ENCODE measurements at regions not wholly inside any gene's neighbourhood (a gene's known extent, or its start where the extent isn't known, plus 50 kb on each side); places are given as distances from the start of the nearest gene placed in this dataset.

DNA sequence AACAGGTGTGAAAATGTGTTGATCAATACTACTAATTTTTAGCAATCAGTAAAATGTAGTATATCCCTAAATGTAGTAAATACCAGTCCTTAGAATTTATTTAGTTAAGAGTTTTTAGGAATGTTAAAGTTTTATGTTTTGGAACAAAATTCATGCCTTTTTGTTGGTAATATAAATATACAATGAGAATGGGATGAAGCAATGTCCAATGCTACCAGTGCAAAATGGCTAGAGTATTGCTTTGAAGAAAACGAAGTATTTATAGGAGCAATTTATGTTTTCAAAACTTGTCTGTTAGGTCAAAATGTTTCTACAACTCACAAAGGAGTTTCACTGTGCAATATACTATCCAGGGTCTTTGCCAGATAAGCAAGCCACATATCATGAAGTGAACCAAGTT, 851.5 kb downstream of the PCDH18 start:
- TF ChIP-seq, protein P1, sequence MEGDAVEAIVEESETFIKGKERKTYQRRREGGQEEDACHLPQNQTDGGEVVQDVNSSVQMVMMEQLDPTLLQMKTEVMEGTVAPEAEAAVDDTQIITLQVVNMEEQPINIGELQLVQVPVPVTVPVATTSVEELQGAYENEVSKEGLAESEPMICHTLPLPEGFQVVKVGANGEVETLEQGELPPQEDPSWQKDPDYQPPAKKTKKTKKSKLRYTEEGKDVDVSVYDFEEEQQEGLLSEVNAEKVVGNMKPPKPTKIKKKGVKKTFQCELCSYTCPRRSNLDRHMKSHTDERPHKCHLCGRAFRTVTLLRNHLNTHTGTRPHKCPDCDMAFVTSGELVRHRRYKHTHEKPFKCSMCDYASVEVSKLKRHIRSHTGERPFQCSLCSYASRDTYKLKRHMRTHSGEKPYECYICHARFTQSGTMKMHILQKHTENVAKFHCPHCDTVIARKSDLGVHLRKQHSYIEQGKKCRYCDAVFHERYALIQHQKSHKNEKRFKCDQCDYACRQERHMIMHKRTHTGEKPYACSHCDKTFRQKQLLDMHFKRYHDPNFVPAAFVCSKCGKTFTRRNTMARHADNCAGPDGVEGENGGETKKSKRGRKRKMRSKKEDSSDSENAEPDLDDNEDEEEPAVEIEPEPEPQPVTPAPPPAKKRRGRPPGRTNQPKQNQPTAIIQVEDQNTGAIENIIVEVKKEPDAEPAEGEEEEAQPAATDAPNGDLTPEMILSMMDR (IDR thresholded peaks at IDR 0.05), result no peak
- TF ChIP-seq POLR2AphosphoS5 (IDR thresholded peaks at IDR 0.05; ENCODE audit: low read depth, low read length) (no peak), TCF7L2 (IDR thresholded peaks at IDR 0.05; ENCODE audit: low read depth, low read length) (no peak), SIN3A (IDR thresholded peaks at IDR 0.05; ENCODE audit: borderline replicate concordance, insufficient read depth, low read depth, low read length) (no peak)
- TF ChIP-seq, protein P2, sequence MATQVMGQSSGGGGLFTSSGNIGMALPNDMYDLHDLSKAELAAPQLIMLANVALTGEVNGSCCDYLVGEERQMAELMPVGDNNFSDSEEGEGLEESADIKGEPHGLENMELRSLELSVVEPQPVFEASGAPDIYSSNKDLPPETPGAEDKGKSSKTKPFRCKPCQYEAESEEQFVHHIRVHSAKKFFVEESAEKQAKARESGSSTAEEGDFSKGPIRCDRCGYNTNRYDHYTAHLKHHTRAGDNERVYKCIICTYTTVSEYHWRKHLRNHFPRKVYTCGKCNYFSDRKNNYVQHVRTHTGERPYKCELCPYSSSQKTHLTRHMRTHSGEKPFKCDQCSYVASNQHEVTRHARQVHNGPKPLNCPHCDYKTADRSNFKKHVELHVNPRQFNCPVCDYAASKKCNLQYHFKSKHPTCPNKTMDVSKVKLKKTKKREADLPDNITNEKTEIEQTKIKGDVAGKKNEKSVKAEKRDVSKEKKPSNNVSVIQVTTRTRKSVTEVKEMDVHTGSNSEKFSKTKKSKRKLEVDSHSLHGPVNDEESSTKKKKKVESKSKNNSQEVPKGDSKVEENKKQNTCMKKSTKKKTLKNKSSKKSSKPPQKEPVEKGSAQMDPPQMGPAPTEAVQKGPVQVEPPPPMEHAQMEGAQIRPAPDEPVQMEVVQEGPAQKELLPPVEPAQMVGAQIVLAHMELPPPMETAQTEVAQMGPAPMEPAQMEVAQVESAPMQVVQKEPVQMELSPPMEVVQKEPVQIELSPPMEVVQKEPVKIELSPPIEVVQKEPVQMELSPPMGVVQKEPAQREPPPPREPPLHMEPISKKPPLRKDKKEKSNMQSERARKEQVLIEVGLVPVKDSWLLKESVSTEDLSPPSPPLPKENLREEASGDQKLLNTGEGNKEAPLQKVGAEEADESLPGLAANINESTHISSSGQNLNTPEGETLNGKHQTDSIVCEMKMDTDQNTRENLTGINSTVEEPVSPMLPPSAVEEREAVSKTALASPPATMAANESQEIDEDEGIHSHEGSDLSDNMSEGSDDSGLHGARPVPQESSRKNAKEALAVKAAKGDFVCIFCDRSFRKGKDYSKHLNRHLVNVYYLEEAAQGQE (IDR thresholded peaks at IDR 0.05; ENCODE audit: insufficient read depth in 1 of 2, low read depth in 2 of 2, low read length in 1 of 2), result no peak

All from Panc1 (cell line).